ENCODE measurements at regions not wholly inside any gene's neighbourhood (a gene's known extent, or its start where the extent isn't known, plus 50 kb on each side); places are given as distances from the start of the nearest gene placed in this dataset.
"Not testable (repeated sequence)": the region's sequence is repeated elsewhere in the genome, so short reads cannot be mapped to it uniquely, and the experiment has no call there.

DNA sequence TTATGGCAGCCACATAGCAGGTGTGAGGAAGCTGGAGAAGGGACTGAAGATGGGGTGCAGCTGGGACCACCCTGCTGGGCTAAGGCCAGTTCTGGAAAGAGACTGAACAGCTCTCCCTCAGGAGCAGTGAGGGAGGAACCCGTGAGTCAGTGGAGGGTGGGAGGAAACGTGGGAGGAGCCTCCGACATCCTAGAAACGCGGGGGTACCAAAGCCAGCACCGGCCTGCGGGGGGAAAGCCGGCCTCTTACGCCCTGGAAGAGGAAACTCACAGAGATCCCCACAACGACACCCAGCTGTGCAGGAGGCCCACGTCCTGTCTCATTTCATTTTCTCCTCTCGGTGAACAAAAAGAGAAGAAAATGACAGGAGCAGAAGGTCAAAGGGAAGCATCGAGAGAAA is 185.8 kb upstream of the IRX4 start:
- H4K20me1 ChIP-seq (ENCODE audit: insufficient read depth, low read length) = no peaks in the 10 kb centered on the region
- H3K27me3 ChIP-seq (ENCODE audit: insufficient read depth, low read length, poor library complexity) = no peaks in the 10 kb centered on the region
- H3K79me2 ChIP-seq (ENCODE audit: insufficient read depth, low read length) = no peaks in the 10 kb centered on the region
- H3K9ac ChIP-seq (ENCODE audit: low read depth, low read length) = no peak overlapping the region
- no peaks in the 10 kb centered on the region for H3K4me1 ChIP-seq (ENCODE audit: insufficient read depth, low read length)
- DNase-seq = no peak
- ATAC-seq (ENCODE audit: insufficient read depth, low read depth) = no peak
- H3K27ac ChIP-seq (ENCODE audit: low read length) = no peak overlapping the region
- TF ChIP-seq, protein P1, sequence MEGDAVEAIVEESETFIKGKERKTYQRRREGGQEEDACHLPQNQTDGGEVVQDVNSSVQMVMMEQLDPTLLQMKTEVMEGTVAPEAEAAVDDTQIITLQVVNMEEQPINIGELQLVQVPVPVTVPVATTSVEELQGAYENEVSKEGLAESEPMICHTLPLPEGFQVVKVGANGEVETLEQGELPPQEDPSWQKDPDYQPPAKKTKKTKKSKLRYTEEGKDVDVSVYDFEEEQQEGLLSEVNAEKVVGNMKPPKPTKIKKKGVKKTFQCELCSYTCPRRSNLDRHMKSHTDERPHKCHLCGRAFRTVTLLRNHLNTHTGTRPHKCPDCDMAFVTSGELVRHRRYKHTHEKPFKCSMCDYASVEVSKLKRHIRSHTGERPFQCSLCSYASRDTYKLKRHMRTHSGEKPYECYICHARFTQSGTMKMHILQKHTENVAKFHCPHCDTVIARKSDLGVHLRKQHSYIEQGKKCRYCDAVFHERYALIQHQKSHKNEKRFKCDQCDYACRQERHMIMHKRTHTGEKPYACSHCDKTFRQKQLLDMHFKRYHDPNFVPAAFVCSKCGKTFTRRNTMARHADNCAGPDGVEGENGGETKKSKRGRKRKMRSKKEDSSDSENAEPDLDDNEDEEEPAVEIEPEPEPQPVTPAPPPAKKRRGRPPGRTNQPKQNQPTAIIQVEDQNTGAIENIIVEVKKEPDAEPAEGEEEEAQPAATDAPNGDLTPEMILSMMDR (IDR thresholded peaks at IDR 0.05; ENCODE audit: borderline replicate concordance, extremely low read depth, low read length, poor library complexity, severe bottlenecking) = no peak
- TF ChIP-seq EZH2 (IDR thresholded peaks at IDR 0.05; ENCODE audit: borderline replicate concordance, low read depth, low read length, severe bottlenecking) = no peak
- H3K36me3 ChIP-seq (ENCODE audit: insufficient read depth, low read length) = no peaks in the 10 kb centered on the region
- no peak overlapping the region for H3K4me3 ChIP-seq (ENCODE audit: low read depth in 1 of 2, low read length in 2 of 2)
- no peak overlapping the region for H2AFZ ChIP-seq (ENCODE audit: low read depth, low read length)
- H3K9me3 ChIP-seq (ENCODE audit: insufficient read depth, low read length, severe bottlenecking) = no peaks in the 10 kb centered on the region
- H3K4me2 ChIP-seq (ENCODE audit: insufficient read depth, low read length) = no peak overlapping the region

DNA sequence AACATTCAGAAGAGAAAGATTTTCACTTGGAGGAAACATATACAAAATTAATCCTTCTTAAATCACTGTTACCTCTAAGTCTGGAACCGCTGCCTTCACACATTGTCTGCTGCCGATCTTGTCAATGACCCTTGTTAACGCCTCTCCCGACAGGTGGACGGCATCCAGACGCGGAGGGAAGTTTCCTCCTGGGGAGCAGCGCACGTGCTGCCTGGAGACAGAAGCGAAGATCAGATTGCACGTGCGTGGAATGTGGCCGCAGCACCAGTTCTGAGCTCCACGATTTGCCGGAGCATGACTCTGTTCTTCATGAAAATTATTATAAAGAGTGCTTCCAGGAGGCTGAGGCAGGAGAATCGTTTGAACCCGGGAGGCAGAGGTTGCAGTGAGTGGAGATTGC is 183.6 kb upstream of the IRX4 start:
- H2AFZ ChIP-seq (ENCODE audit: low read depth, low read length) = no peak overlapping the region
- no peak overlapping the region for H3K9ac ChIP-seq (ENCODE audit: low read depth, low read length)
- H3K9me3 ChIP-seq (ENCODE audit: insufficient read depth, low read length, severe bottlenecking) = no peaks in the 10 kb centered on the region
- H3K27me3 ChIP-seq (ENCODE audit: insufficient read depth, low read length, poor library complexity) = no peaks in the 10 kb centered on the region
- no peaks in the 10 kb centered on the region for H3K79me2 ChIP-seq (ENCODE audit: insufficient read depth, low read length)
- no peaks in the 10 kb centered on the region for H3K36me3 ChIP-seq (ENCODE audit: insufficient read depth, low read length)
- no peak overlapping the region for H3K27ac ChIP-seq (ENCODE audit: low read length)
- no peaks in the 10 kb centered on the region for H3K4me1 ChIP-seq (ENCODE audit: insufficient read depth, low read length)
- no peak overlapping the region for H3K4me2 ChIP-seq (ENCODE audit: insufficient read depth, low read length)
- TF ChIP-seq, protein P1 (IDR thresholded peaks at IDR 0.05; ENCODE audit: borderline replicate concordance, extremely low read depth, low read length, poor library complexity, severe bottlenecking) = no peak
- TF ChIP-seq EZH2 (IDR thresholded peaks at IDR 0.05; ENCODE audit: borderline replicate concordance, low read depth, low read length, severe bottlenecking) = no peak
- H3K4me3 ChIP-seq (ENCODE audit: low read depth in 1 of 2, low read length in 2 of 2) = no peak overlapping the region
- no peaks in the 10 kb centered on the region for H4K20me1 ChIP-seq (ENCODE audit: insufficient read depth, low read length)
- ATAC-seq (ENCODE audit: insufficient read depth, low read depth) (no peak), DNase-seq (no peak)

DNA sequence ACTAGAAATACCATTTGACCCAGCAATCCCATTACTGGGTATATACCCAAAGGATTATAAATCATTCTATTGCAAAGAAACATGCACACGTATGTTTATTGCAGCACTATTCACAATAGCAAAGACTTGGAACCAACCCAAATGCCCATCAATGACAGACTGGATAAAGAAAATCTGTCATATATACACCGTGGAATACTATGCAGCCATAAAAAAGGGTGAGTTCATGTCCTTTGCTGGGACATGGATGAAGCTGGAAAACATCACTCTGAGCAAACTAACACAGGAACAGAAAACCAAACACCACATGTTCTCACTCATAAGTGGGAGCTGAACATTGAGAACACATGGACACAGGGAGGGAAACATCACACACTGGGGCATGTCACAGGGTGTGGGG is 180.7 kb upstream of the IRX4 start:
- H3K4me2 ChIP-seq (ENCODE audit: insufficient read depth, low read length); H3K4me1 ChIP-seq (ENCODE audit: insufficient read depth, low read length); H3K27me3 ChIP-seq (ENCODE audit: insufficient read depth, low read length, poor library complexity); H3K36me3 ChIP-seq (ENCODE audit: insufficient read depth, low read length); H3K27ac ChIP-seq (ENCODE audit: low read length); H3K9me3 ChIP-seq (ENCODE audit: insufficient read depth, low read length, severe bottlenecking); H4K20me1 ChIP-seq (ENCODE audit: insufficient read depth, low read length); ATAC-seq (ENCODE audit: insufficient read depth, low read depth); H3K4me3 ChIP-seq (ENCODE audit: low read depth in 1 of 2, low read length in 2 of 2); H3K79me2 ChIP-seq (ENCODE audit: insufficient read depth, low read length); H2AFZ ChIP-seq (ENCODE audit: low read depth, low read length); H3K9ac ChIP-seq (ENCODE audit: low read depth, low read length); DNase-seq: not testable (repeated sequence)

DNA sequence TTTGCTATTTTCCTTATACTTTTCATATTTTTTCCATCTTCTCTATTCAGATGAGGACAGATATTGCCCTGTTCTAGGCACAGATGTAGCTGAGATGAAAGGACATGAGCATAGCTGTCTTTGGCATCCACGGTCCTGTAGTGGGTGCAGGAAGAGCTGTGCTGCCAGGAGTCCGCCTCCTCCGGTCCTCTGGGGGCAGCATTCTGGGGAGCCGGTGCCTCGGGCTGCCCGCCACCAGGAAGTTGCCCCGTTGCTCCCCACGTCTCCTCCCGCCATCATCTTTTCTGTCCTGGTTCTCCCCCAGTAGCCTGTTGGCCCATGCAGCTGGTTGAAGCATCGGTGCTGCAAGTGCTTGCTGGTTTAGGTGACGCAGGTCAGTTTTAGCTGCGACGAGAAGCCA is 170.0 kb upstream of the IRX4 start:
- H3K27me3 ChIP-seq (ENCODE audit: insufficient read depth, low read length, poor library complexity) = peaks cover 9% of the 10 kb centered on the region
- no peak overlapping the region for H3K9ac ChIP-seq (ENCODE audit: low read depth, low read length)

More for the DNA sequence above, 170.0 kb upstream of the IRX4 start:
- Histone ChIP-seq H3K4me1 (ENCODE audit: insufficient read depth, low read length) (no peaks in the 10 kb centered on the region), H3K36me3 (ENCODE audit: insufficient read depth, low read length) (no peaks in the 10 kb centered on the region), H3K9me3 (ENCODE audit: insufficient read depth, low read length, severe bottlenecking) (no peaks in the 10 kb centered on the region), H4K20me1 (ENCODE audit: insufficient read depth, low read length) (no peaks in the 10 kb centered on the region), H3K79me2 (ENCODE audit: insufficient read depth, low read length) (no peaks in the 10 kb centered on the region), H2AFZ (ENCODE audit: low read depth, low read length) (no peak overlapping the region), H3K27ac (ENCODE audit: low read length) (no peak overlapping the region), H3K4me2 (ENCODE audit: insufficient read depth, low read length) (no peak overlapping the region), H3K4me3 (ENCODE audit: low read depth in 1 of 2, low read length in 2 of 2) (no peak overlapping the region)
- TF ChIP-seq, protein P1 (IDR thresholded peaks at IDR 0.05; ENCODE audit: borderline replicate concordance, extremely low read depth, low read length, poor library complexity, severe bottlenecking) = no peak
- TF ChIP-seq EZH2 (IDR thresholded peaks at IDR 0.05; ENCODE audit: borderline replicate concordance, low read depth, low read length, severe bottlenecking) = no peak
- no peak for ATAC-seq (ENCODE audit: insufficient read depth, low read depth)
- no peak for DNase-seq

Data from DND-41 (cell line).